Renal pelvis (tissue), 1 donor: ENCODE measurements at regions not wholly inside any gene's neighbourhood (a gene's known extent, or its start where the extent isn't known, plus 50 kb on each side); places are given as distances from the start of the nearest gene placed in this dataset.
A peak's percentile ranks its signal among the peaks of the same experiment; 100 is the strongest.

Source experiments
- DNase-seq: peaks from one replicate; pipeline ENCODE4 v3.0.0-alpha.2; 2013

GRCh38 chr6:56005426-56005825 lies 130.0 kb upstream of the BMP5 start:
- DNase-seq = no peak

DNA sequence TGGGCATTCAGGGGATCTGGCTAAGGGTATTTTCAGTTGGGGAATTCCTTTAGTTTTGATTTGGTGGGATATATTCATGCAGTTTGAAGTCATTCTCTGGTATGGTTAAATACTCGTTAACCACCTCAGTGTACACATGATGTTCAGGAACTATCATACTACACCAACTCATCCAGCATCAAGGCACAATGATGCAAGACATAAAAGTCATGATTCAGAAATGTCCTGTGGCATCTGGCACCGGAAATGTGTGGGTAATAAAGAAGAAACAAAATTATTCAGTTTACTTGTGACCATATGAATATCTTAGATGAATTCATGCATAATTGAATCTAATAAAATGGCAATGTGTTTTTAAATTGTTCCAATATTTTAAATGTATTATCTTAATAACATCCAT lies 129.0 kb upstream of the BMP5 start:
- no peak for DNase-seq

DNA sequence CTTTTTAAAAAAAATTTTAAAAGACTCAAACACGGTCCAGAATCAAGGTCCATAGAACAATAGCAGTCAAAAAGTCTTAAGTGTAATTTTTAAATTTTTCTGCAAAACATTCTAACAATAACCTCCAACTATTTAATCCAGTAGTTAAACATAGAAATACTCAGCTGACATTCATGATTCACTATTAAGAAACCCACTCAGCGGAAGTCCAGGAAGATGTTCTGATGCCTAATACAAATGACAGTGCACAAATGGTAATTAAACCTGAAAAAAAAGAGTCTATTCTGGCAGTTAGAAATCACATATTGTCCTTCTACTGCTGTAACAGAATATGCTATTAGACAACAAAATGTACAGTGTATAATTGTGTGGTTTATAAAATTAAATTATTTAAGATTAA lies 128.2 kb upstream of the BMP5 start:
- no peak for DNase-seq

DNA sequence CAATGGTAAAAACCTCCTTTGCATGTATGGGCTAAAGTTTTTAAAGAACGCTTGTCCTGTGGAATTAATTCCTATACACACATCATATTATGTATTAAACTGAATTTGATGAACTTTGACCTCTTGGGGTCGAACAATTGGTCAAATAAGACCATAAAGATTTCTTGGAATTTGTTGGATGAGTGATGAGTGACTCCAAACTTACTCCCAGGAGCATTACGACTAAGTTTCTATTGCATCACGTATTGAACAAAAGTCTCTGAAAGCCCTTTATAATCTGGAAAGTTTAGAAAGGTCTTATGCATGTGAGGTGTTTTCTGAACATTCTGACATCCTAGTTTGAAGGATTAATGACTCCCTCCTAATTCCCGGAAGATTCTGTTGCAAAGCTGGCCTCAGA lies 126.9 kb upstream of the BMP5 start:
- DNase-seq = no peak

DNA sequence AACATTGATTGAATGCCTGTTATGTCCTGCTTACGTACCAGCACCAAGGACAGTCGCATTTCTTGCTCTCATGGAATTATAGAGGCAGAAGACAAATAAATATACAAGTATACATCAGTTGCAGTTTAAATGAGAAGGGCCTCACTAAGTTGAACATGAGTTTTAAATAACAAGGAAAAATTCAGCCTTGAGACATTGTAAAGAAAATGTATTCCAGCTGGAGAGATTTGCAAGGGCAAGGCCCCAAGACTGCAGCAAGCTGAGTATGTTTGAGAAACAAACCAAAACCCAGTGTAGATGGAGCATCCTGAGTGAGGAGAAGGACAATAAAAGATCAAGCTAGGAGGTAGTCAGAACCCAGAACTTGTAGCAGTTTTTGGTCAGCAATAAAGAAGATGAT lies 123.2 kb upstream of the BMP5 start:
- peak; percentile 22 for DNase-seq

- DNase-seq = no peak
Measured at GRCh38 chr6:55997223-55997874, 122.0 kb upstream of the BMP5 start.

DNA sequence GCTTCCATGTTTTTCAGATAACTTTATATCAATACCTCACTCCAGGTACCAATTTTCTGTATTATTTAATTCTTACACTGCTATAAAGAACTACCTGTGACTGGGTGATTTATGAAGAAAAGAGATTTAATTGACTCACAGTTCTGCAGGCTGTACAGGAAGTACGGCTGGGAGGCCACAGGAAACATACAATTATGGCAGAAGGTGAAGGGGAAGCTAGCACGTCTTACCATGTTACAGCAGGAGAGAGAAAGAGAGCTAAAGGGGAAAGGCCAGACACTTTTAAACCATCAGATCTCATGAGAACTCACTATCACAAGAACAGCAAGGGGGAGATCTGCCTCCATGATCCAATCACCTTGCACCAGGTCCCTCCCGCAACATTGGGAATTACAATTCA lies 119.1 kb upstream of the BMP5 start:
- DNase-seq = no peak

- no peak for DNase-seq
Measured at GRCh38 chr6:55993418-55993817, 118.0 kb upstream of the BMP5 start.

- DNase-seq = no peak
Measured at GRCh38 chr6:55992546-55992945, 117.2 kb upstream of the BMP5 start.

- DNase-seq = no peak
Measured at GRCh38 chr6:55985309-55985708, 109.9 kb upstream of the BMP5 start.

- DNase-seq = no peak
Measured at GRCh38 chr6:55983861-55984260, 108.5 kb upstream of the BMP5 start.

DNA sequence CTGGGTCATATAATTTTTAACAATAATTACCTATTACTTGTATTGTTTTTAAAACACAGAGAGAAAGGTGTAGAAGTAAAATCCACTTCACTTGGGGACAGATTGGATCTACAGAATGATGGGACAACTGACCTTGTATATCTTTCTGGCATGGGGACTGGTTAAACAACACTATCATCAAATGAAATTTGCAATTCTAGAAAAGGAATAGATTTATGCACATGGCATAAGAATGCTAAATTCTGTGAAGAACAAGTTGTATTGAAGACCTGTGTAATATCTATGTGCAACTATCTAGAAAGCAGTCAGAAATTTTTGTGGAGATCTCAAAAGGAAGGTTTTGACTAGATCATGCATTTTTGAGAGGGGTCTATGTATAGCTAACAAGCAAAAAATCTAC lies 106.3 kb upstream of the BMP5 start:
- no peak for DNase-seq

DNA sequence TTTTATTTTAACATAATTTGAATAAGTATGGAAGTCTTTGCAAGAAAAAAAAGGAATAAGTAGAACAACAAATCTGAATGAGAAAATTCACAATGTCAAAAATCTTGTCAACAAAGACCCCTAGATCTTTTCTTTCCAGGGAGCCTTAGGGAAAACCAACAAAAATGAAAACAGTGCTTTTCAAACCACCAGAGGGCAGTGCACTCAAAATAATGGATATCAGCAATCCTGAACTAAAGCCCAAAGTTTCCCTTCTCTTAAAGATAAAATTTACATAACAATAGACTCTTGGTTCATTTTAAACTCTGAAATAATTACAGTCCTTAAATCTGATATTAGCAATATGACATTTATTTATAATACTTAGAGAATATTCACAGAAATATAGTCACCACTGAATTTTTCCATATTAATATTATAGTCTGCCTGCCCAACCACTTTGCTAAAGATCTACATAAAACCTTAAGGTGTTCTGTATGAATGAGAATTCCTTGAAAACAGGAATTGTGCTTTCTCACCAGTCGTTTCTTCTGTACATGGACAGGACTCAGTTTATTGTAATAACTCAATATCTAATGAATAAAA lies 105.3 kb upstream of the BMP5 start:
- DNase-seq = peak; percentile 57

DNA sequence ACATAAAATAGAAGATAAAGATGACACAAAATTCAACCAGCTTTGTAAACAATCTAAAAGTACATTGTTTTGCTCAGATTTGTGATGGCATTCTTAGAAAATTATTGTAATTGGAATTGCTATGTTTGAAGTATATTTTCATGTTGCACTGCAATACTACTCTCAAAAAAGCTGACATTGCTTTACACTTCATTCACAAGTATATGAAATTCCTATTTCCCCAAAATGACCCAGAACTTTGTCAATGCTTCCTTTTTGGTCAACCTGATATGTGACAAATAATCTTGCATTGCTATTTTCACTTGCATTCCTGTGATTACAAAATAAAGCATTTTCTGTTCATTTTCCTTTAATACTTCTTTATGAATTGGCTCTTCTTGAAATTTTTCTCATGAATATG lies 104.1 kb upstream of the BMP5 start:
- no peak for DNase-seq

GRCh38 chr6:55977959-55978665 lies 102.7 kb upstream of the BMP5 start:
- DNase-seq = no peak

DNA sequence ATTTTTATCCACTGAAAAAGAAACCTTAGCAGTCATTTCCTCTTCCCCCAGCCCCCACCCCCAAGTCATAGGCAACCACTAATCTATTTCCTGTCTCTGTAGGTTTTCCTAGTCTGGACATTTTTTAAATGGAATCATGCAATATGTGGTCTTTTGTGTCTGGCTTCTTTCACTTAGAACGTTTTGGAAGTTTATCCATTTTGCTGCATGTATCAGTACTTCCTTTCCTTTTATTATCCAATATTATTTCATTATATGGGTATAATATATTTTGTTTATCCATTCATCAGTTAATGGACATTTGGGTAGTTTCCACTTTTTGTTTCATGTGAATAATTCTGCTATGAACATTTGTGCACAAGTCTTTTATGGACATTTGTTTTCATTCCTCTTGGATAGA lies 99.3 kb upstream of the BMP5 start:
- no peak for DNase-seq

DNA sequence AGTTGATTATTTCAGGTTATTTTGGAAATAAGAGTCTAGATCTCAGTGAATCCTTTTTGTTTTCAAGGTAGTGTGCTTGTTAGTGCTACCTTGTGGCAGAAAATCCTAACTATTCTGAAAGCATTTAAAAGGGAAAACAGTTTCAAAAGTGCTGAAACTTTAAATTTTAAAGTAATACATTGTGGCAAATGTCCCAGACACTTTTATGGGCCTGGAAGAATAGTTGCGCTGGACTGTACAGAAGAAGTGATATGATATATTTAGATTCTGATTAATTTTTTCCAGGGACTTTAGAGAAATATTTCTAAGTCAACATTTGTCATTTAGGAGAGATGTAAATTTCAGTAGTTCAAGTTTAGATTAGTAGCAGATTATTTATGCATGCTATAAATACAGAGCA lies 96.7 kb upstream of the BMP5 start:
- DNase-seq = no peak

DNA sequence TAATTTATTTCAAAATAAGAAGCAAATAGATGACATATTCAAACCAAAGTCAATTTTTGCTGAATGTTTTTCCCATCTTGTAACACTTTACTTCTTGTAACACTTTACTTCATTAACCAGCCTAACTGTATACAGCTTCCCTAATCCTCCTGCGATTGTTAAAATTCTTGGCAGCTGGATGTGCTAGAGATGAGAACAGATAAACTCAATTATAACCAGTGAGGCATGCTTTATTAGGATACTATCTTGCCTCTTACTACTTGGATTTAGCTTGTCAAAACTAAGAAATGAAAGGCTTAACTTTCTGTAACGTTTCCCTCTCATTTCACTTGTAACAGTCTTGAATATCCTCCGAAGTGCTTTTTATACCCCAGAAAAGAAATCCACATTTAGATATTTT lies 94.1 kb upstream of the BMP5 start:
- DNase-seq = no peak

DNA sequence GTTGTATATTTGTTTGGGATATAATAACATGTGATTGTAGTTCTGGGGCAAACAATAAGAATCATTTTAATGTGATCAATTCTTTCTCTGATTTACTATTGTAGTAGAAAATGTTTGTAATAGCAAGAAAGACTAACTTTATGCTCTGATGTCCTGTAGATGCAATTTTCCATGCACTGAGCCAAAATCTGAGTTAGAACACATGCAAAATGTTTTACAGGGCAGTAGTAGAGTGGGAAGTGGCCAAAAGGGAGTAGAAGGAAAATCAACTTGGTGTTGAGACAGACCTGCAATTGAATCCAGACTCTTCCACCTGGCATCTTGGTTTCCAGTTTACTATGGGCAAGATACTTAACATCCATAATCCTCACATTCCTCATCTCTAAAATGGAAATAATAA lies 93.5 kb upstream of the BMP5 start:
- DNase-seq = no peak

- no peak for DNase-seq
Measured at GRCh38 chr6:55964136-55964535, 88.7 kb upstream of the BMP5 start.

DNA sequence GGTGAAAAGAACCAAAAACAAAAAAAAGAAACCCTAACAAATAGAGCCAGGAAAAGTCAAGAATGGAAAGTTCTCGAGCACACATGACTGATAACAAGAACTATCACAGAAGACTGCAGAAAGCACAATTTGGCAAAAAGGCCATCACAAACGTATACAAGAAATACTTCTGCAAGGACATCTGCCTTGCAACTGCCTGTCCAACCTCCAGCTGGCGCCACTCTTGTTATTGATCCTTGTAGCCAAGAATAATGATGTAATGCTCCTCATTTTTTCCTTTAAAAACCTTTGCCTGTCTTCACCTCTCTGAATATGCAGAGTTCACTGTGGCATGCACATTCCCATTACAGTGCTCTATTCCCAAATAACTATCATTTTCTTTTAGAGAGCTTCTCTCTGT lies 87.9 kb upstream of the BMP5 start:
- DNase-seq = no peak

- DNase-seq = no peak
Measured at GRCh38 chr6:55960344-55960743, 85.0 kb upstream of the BMP5 start.

- DNase-seq = no peak
Measured at GRCh38 chr6:55958790-55959189, 83.4 kb upstream of the BMP5 start.

DNA sequence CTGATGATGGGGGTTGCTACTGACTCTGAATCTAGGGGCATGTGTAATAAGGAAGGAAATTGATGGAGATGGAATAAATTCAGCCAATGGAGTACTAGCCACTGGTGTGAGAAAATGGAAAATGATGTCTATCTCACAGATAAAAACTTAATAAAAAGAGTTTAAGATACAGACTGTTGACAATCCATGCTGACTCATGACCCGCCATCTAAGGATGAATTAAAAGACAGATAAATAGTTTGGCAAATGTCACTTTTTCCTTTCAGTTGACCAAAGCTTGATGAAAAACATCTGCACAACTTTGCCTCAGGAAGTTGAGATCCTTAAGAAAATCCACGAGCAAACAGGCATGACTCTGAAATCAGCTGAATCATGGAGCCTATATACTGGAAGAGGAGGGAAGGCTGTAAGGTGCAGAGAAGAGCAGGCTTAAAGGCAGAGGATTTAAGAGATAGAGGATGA lies 82.6 kb upstream of the BMP5 start:
- no peak for DNase-seq
